Stimulated activated CD4-positive, alpha-beta T cell treated with anti-CD3 and anti-CD28 coated beads, Interleukin-2, amount 100 ng/mL, for 48 hours (primary cell): ENCODE measurements at regions not wholly inside any gene's neighbourhood (a gene's known extent, or its start where the extent isn't known, plus 50 kb on each side); places are given as distances from the start of the nearest gene placed in this dataset.

Experiments used
- DNase-seq, 2 donors: peaks; one replicate each; pipeline ENCODE4 v3.0.0-alpha.2; 2020

- no peak for DNase-seq
These were observed 948.3 kb downstream of the SLITRK1 start for GRCh38 chr13:82934000-82934399.

GRCh38 chr13:82925114-82925513 is 957.2 kb downstream of the SLITRK1 start:
- no peak for DNase-seq

- DNase-seq: no peak
These were observed 964.3 kb downstream of the SLITRK1 start for GRCh38 chr13:82917984-82918383.

GRCh38 chr13:82912564-82912963 is 969.7 kb downstream of the SLITRK1 start:
- no peak for DNase-seq

GRCh38 chr13:82905071-82905470 is 977.2 kb downstream of the SLITRK1 start:
- DNase-seq: no peak

GRCh38 chr13:82900453-82900852 is 981.8 kb downstream of the SLITRK1 start:
- no peak for DNase-seq

- no peak for DNase-seq
These were observed 983.7 kb downstream of the SLITRK1 start for GRCh38 chr13:82898586-82898985.

GRCh38 chr13:82879921-82880320 is 1002.4 kb downstream of the SLITRK1 start:
- no peak for DNase-seq

GRCh38 chr13:82878536-82878935 is 1003.7 kb downstream of the SLITRK1 start:
- no peak for DNase-seq

GRCh38 chr13:82867284-82867683 is 1015.0 kb downstream of the SLITRK1 start:
- no peak for DNase-seq

- DNase-seq: no peak
These were observed 1031.6 kb downstream of the SLITRK1 start for GRCh38 chr13:82850644-82851043.

GRCh38 chr13:82848766-82849165 is 1033.5 kb downstream of the SLITRK1 start:
- no peak for DNase-seq

GRCh38 chr13:82847595-82847994 is 1034.7 kb downstream of the SLITRK1 start:
- no peak for DNase-seq

GRCh38 chr13:82833923-82834322 is 1048.4 kb downstream of the SLITRK1 start:
- DNase-seq: no peak

- DNase-seq: no peak
These were observed 1053.2 kb downstream of the SLITRK1 start for GRCh38 chr13:82829040-82829439.

- DNase-seq: no peak
These were observed 1054.5 kb downstream of the SLITRK1 start for GRCh38 chr13:82827724-82828123.

GRCh38 chr13:82822935-82823334 is 1059.3 kb downstream of the SLITRK1 start:
- DNase-seq: no peak

GRCh38 chr13:82817133-82817532 is 1065.1 kb downstream of the SLITRK1 start:
- DNase-seq: no peak

GRCh38 chr13:82815791-82816190 is 1066.5 kb downstream of the SLITRK1 start:
- DNase-seq: no peak

GRCh38 chr13:82803341-82803740 is 1078.9 kb downstream of the SLITRK1 start:
- DNase-seq: no peak

- no peak for DNase-seq
These were observed 1079.7 kb downstream of the SLITRK1 start for GRCh38 chr13:82802528-82802927.

- DNase-seq: no peak
These were observed 1081.9 kb downstream of the SLITRK1 start for GRCh38 chr13:82800391-82800790.

- no peak for DNase-seq
These were observed 1084.4 kb downstream of the SLITRK1 start for GRCh38 chr13:82797876-82798275.

- DNase-seq: no peak
These were observed 1091.2 kb downstream of the SLITRK1 start for GRCh38 chr13:82791035-82791434.

- DNase-seq: no peak
These were observed 1109.5 kb downstream of the SLITRK1 start for GRCh38 chr13:82772816-82773215.

GRCh38 chr13:82766732-82767321 is 1115.4 kb downstream of the SLITRK1 start:
- DNase-seq: no peak
